ENCODE measurements at regions not wholly inside any gene's neighbourhood (a gene's known extent, or its start where the extent isn't known, plus 50 kb on each side); places are given as distances from the start of the nearest gene placed in this dataset.

GRCh38 chr10:90450797-90451196 is 407.0 kb downstream of the HTR7 start:
- no peaks in the 10 kb centered on the region for H3K9me3 ChIP-seq (ENCODE audit: control insufficient read depth, low read depth, low read length)
- H3K9ac ChIP-seq (ENCODE audit: control insufficient read depth, extremely low read depth, insufficient read depth, low read length): no peak overlapping the region
- no peak for FAIRE-seq
- H3K27ac ChIP-seq (ENCODE audit: control insufficient read depth, insufficient read depth, low read length): no peak overlapping the region
- TF ChIP-seq, protein P1, sequence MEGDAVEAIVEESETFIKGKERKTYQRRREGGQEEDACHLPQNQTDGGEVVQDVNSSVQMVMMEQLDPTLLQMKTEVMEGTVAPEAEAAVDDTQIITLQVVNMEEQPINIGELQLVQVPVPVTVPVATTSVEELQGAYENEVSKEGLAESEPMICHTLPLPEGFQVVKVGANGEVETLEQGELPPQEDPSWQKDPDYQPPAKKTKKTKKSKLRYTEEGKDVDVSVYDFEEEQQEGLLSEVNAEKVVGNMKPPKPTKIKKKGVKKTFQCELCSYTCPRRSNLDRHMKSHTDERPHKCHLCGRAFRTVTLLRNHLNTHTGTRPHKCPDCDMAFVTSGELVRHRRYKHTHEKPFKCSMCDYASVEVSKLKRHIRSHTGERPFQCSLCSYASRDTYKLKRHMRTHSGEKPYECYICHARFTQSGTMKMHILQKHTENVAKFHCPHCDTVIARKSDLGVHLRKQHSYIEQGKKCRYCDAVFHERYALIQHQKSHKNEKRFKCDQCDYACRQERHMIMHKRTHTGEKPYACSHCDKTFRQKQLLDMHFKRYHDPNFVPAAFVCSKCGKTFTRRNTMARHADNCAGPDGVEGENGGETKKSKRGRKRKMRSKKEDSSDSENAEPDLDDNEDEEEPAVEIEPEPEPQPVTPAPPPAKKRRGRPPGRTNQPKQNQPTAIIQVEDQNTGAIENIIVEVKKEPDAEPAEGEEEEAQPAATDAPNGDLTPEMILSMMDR (optimal IDR thresholded peaks at IDR 0.05 in 1 of 3, IDR thresholded peaks at IDR 0.05 in 1 of 3, conservative IDR thresholded peaks at IDR 0.05 in 1 of 3; ENCODE audit: extremely low read depth in 1 of 3, insufficient read depth in 2 of 3, low read length in 3 of 3): no peak
- TF ChIP-seq EZH2 (IDR thresholded peaks at IDR 0.05; ENCODE audit: low read length): no peak
- H3K9me1 ChIP-seq (ENCODE audit: control insufficient read depth, extremely low read depth, insufficient read depth, low read length): no peaks in the 10 kb centered on the region
- no peak overlapping the region for H3K4me3 ChIP-seq (ENCODE audit: control insufficient read depth in 2 of 3, extremely low read depth in 1 of 3, insufficient read depth in 2 of 3, low read depth in 1 of 3, low read length in 3 of 3)
- H3K4me2 ChIP-seq (ENCODE audit: control insufficient read depth, extremely low read depth, insufficient read depth, low read depth, low read length): no peak overlapping the region
- no peaks in the 10 kb centered on the region for H3K36me3 ChIP-seq (ENCODE audit: control insufficient read depth in 2 of 2, extremely low read depth in 1 of 2, insufficient read depth in 2 of 2, low read length in 2 of 2)
- no peak for DNase-seq (ENCODE audit: low read depth, low spot score)
- H3K27me3 ChIP-seq (ENCODE audit: control insufficient read depth, extremely low read depth, insufficient read depth, low read length): no peaks in the 10 kb centered on the region
- no peaks in the 10 kb centered on the region for H4K20me1 ChIP-seq (ENCODE audit: control insufficient read depth, extremely low read depth, insufficient read depth, low read length)
- no peak overlapping the region for H2AFZ ChIP-seq (ENCODE audit: control insufficient read depth, low read length)
- H3K79me2 ChIP-seq (ENCODE audit: control insufficient read depth, insufficient read depth, low read length): no peaks in the 10 kb centered on the region
- H3K4me1 ChIP-seq (ENCODE audit: control insufficient read depth, extremely low read depth, insufficient read depth, low read length): peaks cover 16% of the 10 kb centered on the region
- dilution Hi-C loops (cut with MboI; ENCODE audit: extremely low pct_ligation_motif_present, low sequenced_read_pairs): no loop called here

DNA sequence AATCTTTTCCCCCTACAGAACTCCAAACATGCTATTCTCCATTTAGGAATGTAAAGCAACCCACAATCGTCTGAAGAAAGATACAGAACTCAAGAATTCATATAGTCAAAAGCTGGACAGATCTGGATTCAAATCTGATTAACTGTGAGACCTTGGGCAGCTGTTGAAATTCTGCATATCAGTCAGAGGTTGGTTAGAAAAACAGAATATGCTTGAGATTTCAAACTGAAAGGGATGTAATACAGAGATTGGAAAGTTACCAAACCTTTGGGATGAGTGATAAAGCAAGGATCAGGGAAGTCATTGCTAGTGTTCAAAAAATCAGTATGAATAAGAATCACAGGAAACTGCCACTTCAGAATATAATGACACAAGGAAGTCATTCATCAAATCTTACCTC is 406.6 kb downstream of the HTR7 start:
- FAIRE-seq (peak; percentile 39), DNase-seq (ENCODE audit: low read depth, low spot score) (no peak)
- no peak for TF ChIP-seq EZH2 (IDR thresholded peaks at IDR 0.05; ENCODE audit: low read length)
- TF ChIP-seq, protein P1 (optimal IDR thresholded peaks at IDR 0.05 in 1 of 3, IDR thresholded peaks at IDR 0.05 in 1 of 3, conservative IDR thresholded peaks at IDR 0.05 in 1 of 3; ENCODE audit: extremely low read depth in 1 of 3, insufficient read depth in 2 of 3, low read length in 3 of 3): no peak
- Histone ChIP-seq H3K4me1 (ENCODE audit: control insufficient read depth, extremely low read depth, insufficient read depth, low read length) (peaks cover 16% of the 10 kb centered on the region), H3K36me3 (ENCODE audit: control insufficient read depth in 2 of 2, extremely low read depth in 1 of 2, insufficient read depth in 2 of 2, low read length in 2 of 2) (no peaks in the 10 kb centered on the region), H3K9me3 (ENCODE audit: control insufficient read depth, low read depth, low read length) (no peaks in the 10 kb centered on the region), H3K9me1 (ENCODE audit: control insufficient read depth, extremely low read depth, insufficient read depth, low read length) (no peaks in the 10 kb centered on the region), H3K27me3 (ENCODE audit: control insufficient read depth, extremely low read depth, insufficient read depth, low read length) (no peaks in the 10 kb centered on the region), H2AFZ (ENCODE audit: control insufficient read depth, low read length) (peak overlapping the region; percentile 17), H3K4me3 (ENCODE audit: control insufficient read depth in 2 of 3, extremely low read depth in 1 of 3, insufficient read depth in 2 of 3, low read depth in 1 of 3, low read length in 3 of 3) (no peak overlapping the region), H4K20me1 (ENCODE audit: control insufficient read depth, extremely low read depth, insufficient read depth, low read length) (no peaks in the 10 kb centered on the region), H3K9ac (ENCODE audit: control insufficient read depth, extremely low read depth, insufficient read depth, low read length) (no peak overlapping the region), H3K4me2 (ENCODE audit: control insufficient read depth, extremely low read depth, insufficient read depth, low read depth, low read length) (peak overlapping the region; percentile 22), H3K27ac (ENCODE audit: control insufficient read depth, insufficient read depth, low read length) (no peak overlapping the region), H3K79me2 (ENCODE audit: control insufficient read depth, insufficient read depth, low read length) (no peaks in the 10 kb centered on the region)
- dilution Hi-C loops (cut with MboI; ENCODE audit: extremely low pct_ligation_motif_present, low sequenced_read_pairs): no loop called here
